ENCODE measurements at regions not wholly inside any gene's neighbourhood (a gene's known extent, or its start where the extent isn't known, plus 50 kb on each side); places are given as distances from the start of the nearest gene placed in this dataset.

- peak; percentile 31 for DNase-seq (ENCODE audit: low read depth, low spot score)
Measured at GRCh38 chr14:58947814-58948445, 240.5 kb upstream of the DAAM1 start.

- no peak for DNase-seq (ENCODE audit: low read depth, low spot score)
Measured at GRCh38 chr14:58950555-58950954, 237.9 kb upstream of the DAAM1 start.

- DNase-seq (ENCODE audit: low read depth, low spot score): no peak
Measured at GRCh38 chr14:58951143-58951542, 237.3 kb upstream of the DAAM1 start.

- no peak for DNase-seq (ENCODE audit: low read depth, low spot score)
Measured at GRCh38 chr14:58954052-58954451, 234.4 kb upstream of the DAAM1 start.

DNA sequence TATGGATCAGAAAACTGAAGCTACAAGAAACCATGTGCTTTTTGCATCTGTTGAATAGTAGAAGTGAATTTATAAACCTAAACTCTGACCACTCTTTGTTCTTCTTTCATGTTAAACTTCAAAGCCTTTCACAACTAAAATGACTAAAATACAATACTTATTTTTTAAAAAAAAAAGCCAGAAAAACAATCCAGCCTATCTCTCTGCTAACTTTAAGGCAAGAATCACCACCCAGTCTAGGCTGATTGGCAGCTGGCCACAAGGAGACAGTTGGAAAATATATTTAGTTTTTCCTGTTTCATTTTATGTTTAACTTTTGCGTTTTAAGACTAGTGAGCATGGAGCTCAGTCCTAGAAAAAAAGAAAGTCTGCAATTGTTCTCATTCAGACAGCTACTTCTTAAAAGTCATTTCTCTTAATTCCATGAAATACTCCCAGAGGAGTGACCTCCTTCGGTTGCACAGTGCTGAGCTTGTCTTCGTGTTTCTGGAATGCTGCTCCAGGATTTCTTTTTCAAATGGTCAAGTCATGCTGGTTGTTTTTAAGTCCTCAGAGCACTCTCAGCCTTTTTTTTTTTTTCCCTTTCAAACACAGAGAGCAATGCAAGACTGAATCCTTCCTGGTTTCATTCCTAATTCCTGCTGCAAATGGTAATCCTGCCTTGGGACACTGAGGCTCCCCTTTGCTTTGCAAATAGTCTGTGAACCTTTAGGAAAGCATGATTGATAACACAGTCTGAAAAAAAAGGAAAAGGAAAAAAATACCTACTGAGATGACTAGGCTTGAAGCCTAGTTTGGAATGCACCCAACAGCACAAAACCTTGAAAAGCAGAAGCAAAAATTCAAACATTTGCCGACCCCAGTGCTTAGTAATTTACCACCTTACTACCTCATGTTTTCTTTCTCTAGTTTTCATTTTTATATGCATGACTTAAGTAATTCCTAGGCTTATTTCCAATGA lies 233.3 kb upstream of the DAAM1 start:
- peak; percentile 77 for DNase-seq (ENCODE audit: low read depth, low spot score)

DNA sequence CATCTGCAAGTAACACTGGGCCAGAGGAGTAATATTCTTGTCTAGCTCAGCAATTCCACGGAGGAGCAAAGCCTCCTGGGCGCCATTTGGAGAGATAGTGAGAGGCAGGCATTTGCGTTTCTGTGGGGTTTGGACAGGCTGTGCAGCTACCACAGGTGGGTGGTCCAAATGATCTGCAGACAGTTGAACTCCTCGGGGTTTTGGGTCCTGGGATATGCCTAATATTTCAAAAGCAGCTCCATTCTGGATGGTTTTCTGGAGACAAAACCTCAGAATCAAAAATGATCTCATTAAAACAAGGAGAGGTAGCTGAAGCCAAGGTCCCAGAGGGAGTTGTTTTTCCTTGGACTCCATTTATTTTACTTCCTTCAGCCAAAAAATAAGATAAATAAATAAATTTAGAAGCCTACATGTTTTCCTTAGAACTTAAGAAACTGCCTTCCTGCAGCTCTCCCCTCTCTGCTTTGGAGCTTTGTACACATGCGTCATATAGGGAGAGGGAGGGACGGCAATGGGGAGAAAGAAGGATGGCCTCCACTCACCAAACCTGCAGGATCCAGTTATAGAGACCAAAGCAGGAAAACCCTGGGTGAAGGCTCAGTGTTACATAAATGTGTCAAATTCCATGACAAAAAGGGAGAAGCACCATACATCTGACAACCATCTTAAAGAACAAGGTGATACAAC lies 227.3 kb upstream of the DAAM1 start:
- no peak for DNase-seq (ENCODE audit: low read depth, low spot score)

DNA sequence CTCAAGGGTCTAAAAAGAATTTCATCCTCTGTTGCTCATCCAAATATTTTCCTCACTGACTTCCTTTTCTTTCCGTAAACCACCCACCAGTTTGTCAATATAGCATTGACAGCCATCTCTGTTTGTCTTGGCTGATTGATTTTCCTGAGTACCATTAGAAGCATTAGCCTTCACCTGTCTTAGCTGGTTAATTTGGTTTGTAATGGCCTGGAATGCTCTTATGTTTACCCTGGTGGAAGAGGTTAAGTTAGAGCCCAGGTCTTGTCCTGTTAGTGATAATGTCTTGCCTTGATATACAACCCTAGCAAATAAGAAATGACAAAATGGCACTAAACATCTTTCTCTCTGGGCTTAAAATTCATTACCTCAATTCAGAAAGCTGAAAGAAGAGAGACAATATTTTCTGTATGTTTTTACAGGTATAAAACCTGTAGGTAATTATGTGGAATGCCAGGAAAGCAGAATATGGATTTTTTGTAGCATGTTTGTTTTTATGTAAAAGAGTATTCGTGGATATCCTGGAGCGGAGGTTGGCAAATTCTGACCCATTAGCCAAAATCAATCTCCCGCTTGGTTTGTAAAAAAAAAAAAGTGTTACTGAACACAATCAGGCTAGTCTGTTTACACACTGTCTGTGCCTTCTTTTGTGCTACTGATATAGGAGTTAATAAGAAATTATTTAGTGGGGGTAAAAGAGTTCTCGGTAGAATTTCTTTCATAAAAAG lies 224.4 kb upstream of the DAAM1 start:
- no peak for DNase-seq (ENCODE audit: low read depth, low spot score)

- no peak for DNase-seq (ENCODE audit: low read depth, low spot score)
Measured at GRCh38 chr14:58964598-58964928, 223.9 kb upstream of the DAAM1 start.

GRCh38 chr14:58965601-58966000 lies 222.9 kb upstream of the DAAM1 start:
- no peak for DNase-seq (ENCODE audit: low read depth, low spot score)

GRCh38 chr14:58966997-58967396 lies 221.5 kb upstream of the DAAM1 start:
- DNase-seq (ENCODE audit: low read depth, low spot score): no peak

GRCh38 chr14:58969951-58970751 lies 218.3 kb upstream of the DAAM1 start:
- DNase-seq (ENCODE audit: low read depth, low spot score): peak; percentile 81

DNA sequence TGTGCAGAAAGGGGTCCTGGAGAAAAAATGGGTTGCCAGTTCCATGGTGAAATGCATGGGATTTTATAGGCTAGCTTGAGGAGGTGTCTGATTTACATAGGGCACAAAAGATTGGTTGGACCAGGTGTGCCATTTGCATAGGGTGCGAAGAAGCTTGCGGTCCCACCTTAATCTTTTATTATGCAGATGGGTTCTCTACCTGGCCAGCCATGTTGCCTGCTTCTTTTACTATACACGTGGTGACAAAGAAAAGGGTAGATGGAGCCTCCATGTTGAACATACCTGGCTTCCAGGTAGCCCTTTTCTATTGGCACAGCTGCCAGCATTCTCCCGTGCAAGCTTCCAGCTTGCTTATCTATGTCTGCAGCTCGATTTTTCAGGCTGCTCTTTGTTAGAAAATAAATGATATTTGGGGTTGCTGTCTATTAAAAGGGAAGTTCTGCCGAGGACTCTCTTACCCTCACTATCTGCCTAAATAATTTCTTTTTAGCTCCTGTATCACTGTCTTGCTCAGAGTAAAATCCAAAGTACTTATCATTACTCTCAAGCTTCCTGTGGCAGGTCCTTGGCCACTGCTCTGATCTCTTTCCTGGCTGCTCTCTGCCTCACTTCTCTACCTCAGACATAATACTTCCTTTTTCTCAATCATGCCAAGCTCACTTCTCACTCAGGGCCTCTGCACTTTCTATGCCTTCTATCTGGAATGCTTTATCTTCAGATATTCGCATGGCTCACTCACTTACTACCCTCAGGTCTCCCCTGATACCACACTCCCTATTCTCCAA lies 216.0 kb upstream of the DAAM1 start:
- no peak for DNase-seq (ENCODE audit: low read depth, low spot score)

DNA sequence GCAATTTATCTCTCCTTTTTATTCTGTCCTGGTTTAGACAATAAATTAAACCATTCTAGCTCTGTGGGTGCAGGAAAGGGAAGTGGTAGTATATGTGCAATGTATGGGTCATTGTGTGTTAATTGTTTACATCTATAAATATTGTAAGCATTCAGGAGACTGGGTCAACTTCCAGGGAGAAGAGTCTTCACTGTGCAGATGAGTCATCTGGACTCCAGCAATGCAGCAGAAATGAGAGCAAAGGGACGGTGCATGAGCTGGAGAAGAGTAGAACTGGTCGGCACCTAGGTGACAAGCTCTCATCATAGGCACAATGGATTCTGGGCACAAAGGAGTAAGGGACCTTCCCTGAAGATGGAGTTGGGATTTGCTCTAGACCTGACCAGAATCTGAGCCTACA lies 211.1 kb upstream of the DAAM1 start:
- DNase-seq (ENCODE audit: low read depth, low spot score): no peak

GRCh38 chr14:58978343-58978742 lies 210.1 kb upstream of the DAAM1 start:
- DNase-seq (ENCODE audit: low read depth, low spot score): no peak

GRCh38 chr14:58979325-58979724 lies 209.1 kb upstream of the DAAM1 start:
- DNase-seq (ENCODE audit: low read depth, low spot score): no peak

DNA sequence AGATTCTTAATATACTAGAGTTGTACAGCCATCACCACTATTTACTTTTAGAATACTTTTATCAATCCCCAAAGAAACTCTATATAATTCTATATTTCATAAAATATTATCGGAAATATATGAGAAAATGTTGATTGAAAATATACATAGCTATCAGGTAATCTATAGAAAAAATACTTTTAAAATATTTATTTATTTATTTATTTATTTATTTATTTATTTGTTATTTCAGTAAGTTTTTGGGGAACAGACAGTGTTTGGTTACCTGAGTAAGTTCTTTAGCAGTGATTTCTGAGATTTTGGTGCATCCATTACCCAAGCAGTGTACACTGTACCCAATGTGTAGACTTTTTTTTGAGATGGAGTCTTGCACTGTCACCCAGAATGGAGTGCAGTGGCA lies 206.6 kb upstream of the DAAM1 start:
- DNase-seq (ENCODE audit: low read depth, low spot score): no peak

GRCh38 chr14:58985786-58986185 lies 202.7 kb upstream of the DAAM1 start:
- DNase-seq (ENCODE audit: low read depth, low spot score): no peak

GRCh38 chr14:58987591-58987990 lies 200.9 kb upstream of the DAAM1 start:
- DNase-seq (ENCODE audit: low read depth, low spot score): no peak

DNA sequence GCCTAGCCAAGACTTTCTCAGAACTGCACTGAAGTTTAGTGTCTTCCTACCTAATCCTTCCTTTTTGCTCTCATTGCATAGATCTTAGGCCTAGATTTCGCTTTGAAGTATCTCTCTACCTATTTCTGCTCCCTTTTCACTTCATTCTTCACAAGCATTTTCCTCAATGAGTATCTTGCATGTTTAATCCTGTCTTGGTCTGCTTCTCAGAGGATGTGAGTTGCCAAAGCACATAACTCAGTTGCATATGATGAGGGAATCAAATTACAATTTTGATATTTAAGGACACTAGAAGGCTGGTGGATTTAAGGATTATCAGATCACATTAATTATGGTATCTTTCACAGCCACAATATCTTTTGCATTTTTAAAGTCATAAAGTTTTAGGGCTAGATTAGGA lies 195.5 kb upstream of the DAAM1 start:
- no peak for DNase-seq (ENCODE audit: low read depth, low spot score)

DNA sequence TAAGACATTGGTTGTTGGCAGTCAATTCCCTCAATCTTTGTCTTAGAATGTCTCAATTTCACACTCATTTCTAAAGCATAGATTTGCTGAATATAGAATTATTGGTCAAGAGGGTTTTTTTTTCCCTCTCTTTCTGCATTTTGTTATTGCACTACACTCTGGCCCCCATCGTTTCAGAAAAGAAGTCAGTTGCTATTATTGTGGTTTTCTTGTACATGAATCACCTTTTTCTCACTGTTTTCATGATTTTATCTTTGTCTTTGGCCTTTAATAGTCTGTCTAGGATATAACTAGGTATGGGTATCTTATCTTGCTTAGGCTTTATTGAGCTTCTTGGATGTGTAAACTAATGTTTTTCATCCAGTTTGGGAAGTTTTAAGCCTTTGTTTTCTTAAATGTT lies 194.3 kb upstream of the DAAM1 start:
- DNase-seq (ENCODE audit: low read depth, low spot score): no peak

Data from astrocyte of the hippocampus (primary cell).